ENCODE measurements at regions not wholly inside any gene's neighbourhood (a gene's known extent, or its start where the extent isn't known, plus 50 kb on each side); places are given as distances from the start of the nearest gene placed in this dataset.
"Not testable (repeated sequence)": the region's sequence is repeated elsewhere in the genome, so short reads cannot be mapped to it uniquely, and the experiment has no call there.

DNA sequence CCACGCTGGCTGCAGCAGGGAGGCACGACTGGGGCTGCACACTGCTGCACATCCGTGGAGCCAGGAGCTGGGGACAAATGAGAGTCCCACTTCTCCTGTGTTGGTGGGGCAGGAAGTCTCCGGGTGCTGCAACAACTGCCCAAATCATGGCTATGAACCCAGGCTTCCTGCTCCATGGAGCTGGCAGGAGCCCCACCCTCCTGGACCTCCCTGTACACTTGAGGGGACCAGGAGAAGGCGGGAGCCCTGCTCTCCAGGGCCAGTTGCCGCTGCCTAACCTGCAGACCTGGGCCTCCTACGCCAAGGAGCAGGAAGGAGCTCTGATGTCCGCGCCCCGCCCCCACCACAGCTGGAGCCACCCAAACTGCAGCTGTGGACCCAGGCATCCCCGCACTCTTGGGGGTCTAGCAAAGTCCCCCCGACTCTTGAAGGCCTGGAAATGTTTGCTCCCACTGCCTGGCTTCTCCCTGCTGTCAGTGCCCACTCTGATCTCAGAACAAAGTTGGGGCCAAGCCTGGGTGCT lies 752.1 kb upstream of the PCDH20 start:
- POLR2A ChIA-PET, result no interaction called here
- TF ChIP-seq ZNF384 (IDR thresholded peaks at IDR 0.05) (no peak), SP1 (IDR thresholded peaks at IDR 0.05) (no peak), ELF4 (IDR thresholded peaks at IDR 0.05) (no peak), SUZ12 (IDR thresholded peaks at IDR 0.05) (no peak), CTBP1 (IDR thresholded peaks at IDR 0.05; ENCODE audit: borderline replicate concordance) (no peak), ARNT (IDR thresholded peaks at IDR 0.05) (no peak), FOXM1 (IDR thresholded peaks at IDR 0.05; ENCODE audit: borderline replicate concordance) (no peak), BHLHE40 (IDR thresholded peaks at IDR 0.05; ENCODE audit: borderline replicate concordance) (no peak), L3MBTL2 (conservative IDR thresholded peaks at IDR 0.05) (no peak), FOXK2 (IDR thresholded peaks at IDR 0.05) (no peak)
- no peak for DNase-seq (ENCODE audit: extremely low spot score)
- CTCF ChIA-PET, result interaction anchor here (0.8 kb wide), 1 partner anchor 42 kb away, joined by 3 read pairs; no protein-coding TSS in a partner anchor

DNA sequence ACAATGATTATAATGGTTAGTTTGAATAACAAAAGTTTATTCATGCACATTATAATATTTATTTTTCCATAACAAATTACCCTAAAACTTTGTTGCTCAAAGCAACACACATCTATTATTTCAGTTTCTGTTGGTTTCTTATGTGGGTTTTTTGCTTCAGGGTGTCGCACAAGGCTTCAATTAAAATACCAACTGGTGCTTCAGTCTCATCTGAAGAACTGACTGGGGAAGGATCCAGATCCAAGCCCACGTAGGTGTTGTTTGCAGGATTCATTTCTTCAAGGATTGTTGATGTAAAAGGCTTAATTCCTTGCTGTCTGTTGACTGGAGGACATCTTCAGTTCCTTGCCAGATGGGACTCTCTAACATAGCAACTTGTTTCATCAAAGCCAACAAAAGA lies 747.2 kb upstream of the PCDH20 start:
- no peak for TF ChIP-seq FOXK2 (IDR thresholded peaks at IDR 0.05)
- no peak for TF ChIP-seq HDGF (IDR thresholded peaks at IDR 0.05; ENCODE audit: borderline replicate concordance)
- TF ChIP-seq BHLHE40 (IDR thresholded peaks at IDR 0.05; ENCODE audit: borderline replicate concordance), result no peak
- no peak for TF ChIP-seq CTBP1 (IDR thresholded peaks at IDR 0.05; ENCODE audit: borderline replicate concordance)
- TF ChIP-seq SUZ12 (IDR thresholded peaks at IDR 0.05), result no peak
- TF ChIP-seq, protein P1, sequence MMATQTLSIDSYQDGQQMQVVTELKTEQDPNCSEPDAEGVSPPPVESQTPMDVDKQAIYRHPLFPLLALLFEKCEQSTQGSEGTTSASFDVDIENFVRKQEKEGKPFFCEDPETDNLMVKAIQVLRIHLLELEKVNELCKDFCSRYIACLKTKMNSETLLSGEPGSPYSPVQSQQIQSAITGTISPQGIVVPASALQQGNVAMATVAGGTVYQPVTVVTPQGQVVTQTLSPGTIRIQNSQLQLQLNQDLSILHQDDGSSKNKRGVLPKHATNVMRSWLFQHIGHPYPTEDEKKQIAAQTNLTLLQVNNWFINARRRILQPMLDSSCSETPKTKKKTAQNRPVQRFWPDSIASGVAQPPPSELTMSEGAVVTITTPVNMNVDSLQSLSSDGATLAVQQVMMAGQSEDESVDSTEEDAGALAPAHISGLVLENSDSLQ (IDR thresholded peaks at IDR 0.05), result no peak
- no peak for TF ChIP-seq ARNT (IDR thresholded peaks at IDR 0.05)
- no peak for TF ChIP-seq SP1 (IDR thresholded peaks at IDR 0.05)
- no peak for TF ChIP-seq NFRKB (IDR thresholded peaks at IDR 0.05)
- no peak for TF ChIP-seq ELF4 (IDR thresholded peaks at IDR 0.05)
- no peak for TF ChIP-seq ZNF384 (IDR thresholded peaks at IDR 0.05)
- no peak for TF ChIP-seq TARDBP (IDR thresholded peaks at IDR 0.05)
- no peak for TF ChIP-seq L3MBTL2 (conservative IDR thresholded peaks at IDR 0.05)
- TF ChIP-seq FOXA1 (IDR thresholded peaks at IDR 0.05), result no peak
- no peak for TF ChIP-seq FOXM1 (IDR thresholded peaks at IDR 0.05; ENCODE audit: borderline replicate concordance)
- CTCF ChIA-PET, result no interaction called here
- POLR2A ChIA-PET, result no interaction called here
- DNase-seq (ENCODE audit: extremely low spot score), result no peak

DNA sequence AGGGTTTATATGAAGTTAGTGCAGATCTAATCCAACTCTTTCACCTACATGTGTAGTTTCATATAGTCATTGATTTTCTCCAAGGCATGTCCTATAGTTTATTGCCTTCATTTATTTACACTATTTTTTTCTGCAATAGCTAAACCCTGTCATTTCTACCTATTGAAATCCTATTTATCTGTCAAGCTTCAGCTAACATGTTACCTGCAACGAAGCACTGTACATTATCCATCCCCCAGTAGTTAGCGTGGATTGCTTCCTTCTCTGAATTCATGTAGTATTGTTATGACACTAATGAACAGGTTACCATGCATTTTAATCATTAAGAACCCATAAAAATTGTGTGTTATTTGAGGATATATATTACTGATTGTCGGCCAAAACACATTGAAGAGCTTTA lies 742.9 kb upstream of the PCDH20 start:
- no peak for DNase-seq (ENCODE audit: extremely low spot score)
- POLR2A ChIA-PET, result interaction anchor here (1.0 kb wide), 1 partner anchor 10 kb away, joined by 4 read pairs; no protein-coding TSS in a partner anchor
- no peak for TF ChIP-seq ARNT (IDR thresholded peaks at IDR 0.05)
- CTCF ChIA-PET, result no interaction called here

DNA sequence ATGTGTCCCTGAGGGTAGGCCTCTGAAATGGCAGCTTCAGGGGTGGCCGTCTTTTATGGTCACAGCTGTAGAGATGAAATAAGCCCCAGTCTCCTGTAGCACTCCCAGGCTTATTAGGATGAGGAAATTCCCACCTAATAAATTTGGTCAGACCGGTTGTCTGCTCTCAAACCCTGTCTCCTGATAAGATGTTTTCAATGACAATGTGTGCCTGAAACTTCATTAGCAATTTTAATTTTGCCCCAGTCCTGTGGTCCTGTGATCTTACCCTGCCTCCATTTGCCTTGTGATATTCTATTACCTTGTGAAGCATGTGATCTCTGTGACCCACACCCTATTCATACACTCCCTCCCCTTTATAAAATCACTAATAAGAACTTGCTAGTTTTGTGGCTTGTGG lies 736.1 kb upstream of the PCDH20 start:
- POLR2A ChIA-PET; CTCF ChIA-PET; DNase-seq (ENCODE audit: extremely low spot score): not testable (repeated sequence)

DNA sequence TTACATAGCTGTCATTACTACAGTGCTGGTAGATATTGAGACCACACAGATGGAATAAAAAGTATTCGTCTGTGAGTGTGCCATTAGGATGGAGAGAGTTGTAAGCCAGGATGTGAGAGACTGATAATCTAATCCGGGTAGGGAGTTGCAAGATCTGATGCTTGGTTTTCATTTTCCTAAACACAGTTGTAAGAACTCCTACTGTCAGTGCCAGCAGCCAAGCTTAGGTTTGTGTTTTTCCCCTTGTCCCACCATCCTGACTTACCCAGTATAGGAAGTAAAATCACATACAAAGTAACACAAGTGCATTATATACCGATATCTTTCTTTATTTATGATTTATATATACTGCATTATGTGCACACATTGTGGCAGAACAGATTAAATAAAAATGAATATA lies 726.4 kb upstream of the PCDH20 start:
- no peak for DNase-seq (ENCODE audit: extremely low spot score)
- ChIA-PET POLR2A (no interaction called here), CTCF (no interaction called here)
- TF ChIP-seq ELF4 (IDR thresholded peaks at IDR 0.05) (no peak), FOXA1 (IDR thresholded peaks at IDR 0.05) (no peak), TARDBP (IDR thresholded peaks at IDR 0.05) (no peak), SP1 (IDR thresholded peaks at IDR 0.05) (no peak), NFRKB (IDR thresholded peaks at IDR 0.05) (no peak), ARNT (IDR thresholded peaks at IDR 0.05) (no peak), CTBP1 (IDR thresholded peaks at IDR 0.05; ENCODE audit: borderline replicate concordance) (no peak), FOXK2 (IDR thresholded peaks at IDR 0.05) (no peak), HDGF (IDR thresholded peaks at IDR 0.05; ENCODE audit: borderline replicate concordance) (no peak), BHLHE40 (IDR thresholded peaks at IDR 0.05; ENCODE audit: borderline replicate concordance) (no peak), LEF1 (IDR thresholded peaks at IDR 0.05; ENCODE audit: borderline replicate concordance) (no peak), SUZ12 (IDR thresholded peaks at IDR 0.05) (no peak), ZNF384 (IDR thresholded peaks at IDR 0.05) (no peak), FOXM1 (IDR thresholded peaks at IDR 0.05; ENCODE audit: borderline replicate concordance) (no peak)
- TF ChIP-seq, protein P1 (IDR thresholded peaks at IDR 0.05), result no peak

DNA sequence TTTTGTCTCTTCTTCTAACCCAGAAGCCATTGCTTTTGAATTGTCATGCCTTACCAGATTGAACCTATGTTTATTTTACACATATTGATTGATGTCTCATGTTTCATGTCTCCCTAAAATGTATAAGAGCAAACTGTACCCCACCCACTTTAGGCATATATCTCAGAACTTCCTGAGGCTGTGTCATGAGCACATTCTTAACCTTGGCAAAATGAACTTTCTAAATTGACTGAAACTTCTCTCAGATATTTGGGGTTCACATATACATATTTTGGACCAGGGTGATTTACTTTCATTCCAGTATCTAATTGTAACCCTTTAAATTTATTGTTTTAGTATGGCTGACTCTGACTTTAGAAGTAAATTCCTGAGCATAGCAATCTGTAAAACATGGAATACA lies 723.9 kb upstream of the PCDH20 start:
- ChIA-PET POLR2A (no interaction called here), CTCF (no interaction called here)
- no peak for DNase-seq (ENCODE audit: extremely low spot score)
- TF ChIP-seq CTBP1 (IDR thresholded peaks at IDR 0.05; ENCODE audit: borderline replicate concordance), result no peak; the same call in 1 of the 2 replicates

DNA sequence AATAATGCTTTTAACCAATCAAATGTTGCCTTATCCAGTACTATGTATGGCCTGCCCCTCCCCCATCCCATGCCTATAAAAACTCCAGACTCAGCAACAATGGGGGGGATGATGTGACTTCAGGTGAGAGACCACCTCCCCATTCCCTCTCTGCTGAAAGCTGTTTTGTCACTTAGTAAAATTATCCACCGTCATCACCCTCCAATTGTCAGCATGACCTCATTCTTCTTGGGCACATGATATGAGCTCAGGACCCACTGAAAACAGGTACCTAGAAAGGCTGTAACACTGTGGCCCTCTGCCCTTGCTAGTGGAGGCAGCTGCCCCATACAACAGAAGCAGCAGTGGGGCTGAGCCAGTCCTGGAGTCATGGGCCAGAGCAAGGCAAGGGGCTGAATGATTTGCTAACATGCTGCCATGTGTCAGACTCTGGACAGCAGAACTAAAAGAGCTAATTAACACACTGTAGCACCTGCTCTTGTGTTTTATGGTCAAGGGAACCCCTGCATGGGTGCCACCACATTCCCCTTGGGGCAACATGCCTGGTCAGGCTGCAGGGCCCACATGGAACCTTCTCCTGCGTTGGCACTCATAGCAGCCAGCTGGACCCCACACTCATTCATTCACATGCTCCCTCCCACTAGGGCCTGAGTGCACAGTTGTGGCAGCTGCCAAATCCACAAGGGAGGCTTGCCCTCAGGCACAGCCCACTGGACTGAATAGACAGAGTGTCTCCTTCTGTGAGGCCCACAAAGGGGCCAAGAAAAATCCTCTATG lies 722.2 kb upstream of the PCDH20 start:
- TF ChIP-seq FOXM1 (IDR thresholded peaks at IDR 0.05; ENCODE audit: borderline replicate concordance) (peak; percentile 15; the same call in 1 of the 2 replicates), ARNT (IDR thresholded peaks at IDR 0.05) (peak; percentile 17; the same call in 1 of the 2 replicates), ELF4 (IDR thresholded peaks at IDR 0.05) (no peak)
- POLR2A ChIA-PET, result interaction anchor here (0.6 kb wide), 1 partner anchor 9 kb away, joined by 3 read pairs; no protein-coding TSS in a partner anchor
- CTCF ChIA-PET, result interaction anchor here (0.7 kb wide), 1 partner anchor 29 kb away, joined by 3 read pairs; no protein-coding TSS in a partner anchor
- DNase-seq (ENCODE audit: extremely low spot score), result no peak

Data from HEK293T (cell line).